ENCODE measurements at regions not wholly inside any gene's neighbourhood (a gene's known extent, or its start where the extent isn't known, plus 50 kb on each side); places are given as distances from the start of the nearest gene placed in this dataset.

- H3K27me3 Mint-ChIP-seq (ENCODE audit: low read depth in 2 of 2): peaks cover 20 to 31% of the 10 kb centered on the region in 2 donors
- WGBS (ENCODE audit: insufficient coverage): 96% methylated on average over 51 of the region's 51 CpGs
- no peaks in the 10 kb centered on the region for H3K36me3 Mint-ChIP-seq
- H3K27ac Mint-ChIP-seq: peak overlapping the region; percentile 83 to 92
- H3K4me3 Mint-ChIP-seq: peak overlapping the region; percentile 80
- Histone ChIP-seq H3K36me3 (ENCODE audit: control insufficient read depth, insufficient read depth, low read length) (no peaks in the 10 kb centered on the region), H3K9me3 (ENCODE audit: control insufficient read depth, insufficient read depth, low read length) (no peaks in the 10 kb centered on the region), H3K4me3 (ENCODE audit: low read length) (no peak overlapping the region), H3K27me3 (ENCODE audit: control insufficient read depth, insufficient read depth, low read length) (no peaks in the 10 kb centered on the region), H3K4me1 (ENCODE audit: control insufficient read depth, insufficient read depth, low read length) (no peaks in the 10 kb centered on the region), H3K27ac (ENCODE audit: low read length) (no peak overlapping the region)
- intact Hi-C loops (cut with micrococcal nuclease): no loop called here
- ATAC-seq (no peak), DNase-seq (peak in 1 of 2 donors; percentile 17)
- TF ChIP-seq, protein P1, sequence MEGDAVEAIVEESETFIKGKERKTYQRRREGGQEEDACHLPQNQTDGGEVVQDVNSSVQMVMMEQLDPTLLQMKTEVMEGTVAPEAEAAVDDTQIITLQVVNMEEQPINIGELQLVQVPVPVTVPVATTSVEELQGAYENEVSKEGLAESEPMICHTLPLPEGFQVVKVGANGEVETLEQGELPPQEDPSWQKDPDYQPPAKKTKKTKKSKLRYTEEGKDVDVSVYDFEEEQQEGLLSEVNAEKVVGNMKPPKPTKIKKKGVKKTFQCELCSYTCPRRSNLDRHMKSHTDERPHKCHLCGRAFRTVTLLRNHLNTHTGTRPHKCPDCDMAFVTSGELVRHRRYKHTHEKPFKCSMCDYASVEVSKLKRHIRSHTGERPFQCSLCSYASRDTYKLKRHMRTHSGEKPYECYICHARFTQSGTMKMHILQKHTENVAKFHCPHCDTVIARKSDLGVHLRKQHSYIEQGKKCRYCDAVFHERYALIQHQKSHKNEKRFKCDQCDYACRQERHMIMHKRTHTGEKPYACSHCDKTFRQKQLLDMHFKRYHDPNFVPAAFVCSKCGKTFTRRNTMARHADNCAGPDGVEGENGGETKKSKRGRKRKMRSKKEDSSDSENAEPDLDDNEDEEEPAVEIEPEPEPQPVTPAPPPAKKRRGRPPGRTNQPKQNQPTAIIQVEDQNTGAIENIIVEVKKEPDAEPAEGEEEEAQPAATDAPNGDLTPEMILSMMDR (IDR thresholded peaks at IDR 0.05): no peak
- H3K4me1 Mint-ChIP-seq: peaks cover 5 to 17% of the 10 kb centered on the region in 2 donors
- H3K9me3 Mint-ChIP-seq: no peaks in the 10 kb centered on the region
These were observed 114.6 kb downstream of the DLL1 start for GRCh38 chr6:170176136-170176897.

DNA sequence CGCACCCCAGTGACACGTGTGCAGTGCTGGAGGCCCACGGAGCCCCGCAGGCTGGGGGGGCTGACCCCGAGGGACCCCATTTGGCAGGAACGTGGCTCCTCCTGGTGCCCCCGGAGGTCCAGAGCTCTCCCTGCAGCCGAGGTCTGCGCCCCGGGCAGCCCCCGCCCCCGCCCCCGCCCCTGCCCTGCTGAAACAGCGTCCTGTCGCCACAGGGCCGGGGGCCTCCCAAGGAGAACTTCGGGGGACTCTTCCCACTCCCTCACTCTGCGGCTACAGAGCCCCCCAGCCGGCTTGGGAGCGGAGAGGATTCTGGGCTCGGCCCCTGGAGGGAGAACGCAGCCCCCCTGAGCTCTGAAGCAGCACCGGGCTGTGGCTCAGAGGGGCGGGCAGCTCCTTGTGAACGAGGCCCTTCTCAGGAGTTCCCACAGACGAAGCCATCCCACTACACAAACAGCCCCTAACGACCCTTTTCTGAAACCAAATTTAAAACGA is 115.2 kb downstream of the DLL1 start:
- Mint-ChIP-seq H3K27ac (no peak overlapping the region), H3K4me3 (no peak overlapping the region), H3K4me1 (peaks cover 5 to 17% of the 10 kb centered on the region in 2 donors), H3K36me3 (no peaks in the 10 kb centered on the region), H3K9me3 (no peaks in the 10 kb centered on the region), H3K27me3 (ENCODE audit: low read depth in 2 of 2) (peaks cover 20 to 30% of the 10 kb centered on the region in 2 donors)
- intact Hi-C loops (cut with micrococcal nuclease): no loop called here
- Histone ChIP-seq H3K36me3 (ENCODE audit: control insufficient read depth, insufficient read depth, low read length) (no peaks in the 10 kb centered on the region), H3K9me3 (ENCODE audit: control insufficient read depth, insufficient read depth, low read length) (no peaks in the 10 kb centered on the region), H3K27me3 (ENCODE audit: control insufficient read depth, insufficient read depth, low read length) (no peaks in the 10 kb centered on the region), H3K27ac (ENCODE audit: low read length) (no peak overlapping the region), H3K4me3 (ENCODE audit: low read length) (no peak overlapping the region), H3K4me1 (ENCODE audit: control insufficient read depth, insufficient read depth, low read length) (no peaks in the 10 kb centered on the region)
- WGBS (ENCODE audit: insufficient coverage): 94% methylated on average over 28 of the region's 28 CpGs
- DNase-seq: no peak
- ATAC-seq: no peak
- TF ChIP-seq, protein P1 (IDR thresholded peaks at IDR 0.05): no peak

GRCh38 chr6:170174771-170175643 is 115.9 kb downstream of the DLL1 start:
- ATAC-seq (no peak), DNase-seq (peak in 1 of 2 donors; percentile 17)
- H3K4me1 ChIP-seq (ENCODE audit: control insufficient read depth, insufficient read depth, low read length): no peaks in the 10 kb centered on the region
- peaks cover 20 to 26% of the 10 kb centered on the region in 2 donors for H3K27me3 Mint-ChIP-seq (ENCODE audit: low read depth in 2 of 2)
- H3K36me3 Mint-ChIP-seq: no peaks in the 10 kb centered on the region
- H3K27ac ChIP-seq (ENCODE audit: low read length): no peak overlapping the region
- no peak overlapping the region for H3K4me3 Mint-ChIP-seq
- no peaks in the 10 kb centered on the region for H3K9me3 Mint-ChIP-seq
- WGBS (ENCODE audit: insufficient coverage): 90% methylated on average over 37 of the region's 37 CpGs
- H3K27me3 ChIP-seq (ENCODE audit: control insufficient read depth, insufficient read depth, low read length): no peaks in the 10 kb centered on the region
- no peaks in the 10 kb centered on the region for H3K9me3 ChIP-seq (ENCODE audit: control insufficient read depth, insufficient read depth, low read length)
- no peak overlapping the region for H3K4me3 ChIP-seq (ENCODE audit: low read length)
- intact Hi-C loops (cut with micrococcal nuclease): no loop called here
- peak overlapping the region in 1 of 2 donors; percentile 56 for H3K27ac Mint-ChIP-seq
- TF ChIP-seq, protein P1 (IDR thresholded peaks at IDR 0.05): no peak
- H3K36me3 ChIP-seq (ENCODE audit: control insufficient read depth, insufficient read depth, low read length): no peaks in the 10 kb centered on the region
- peaks cover 5 to 17% of the 10 kb centered on the region in 2 donors for H3K4me1 Mint-ChIP-seq

Measured in natural killer cell (primary cell).